Left kidney (tissue), 1 donor: ENCODE measurements at regions not wholly inside any gene's neighbourhood (a gene's known extent, or its start where the extent isn't known, plus 50 kb on each side); places are given as distances from the start of the nearest gene placed in this dataset.

Source experiments
- DNase-seq: peaks from one replicate; pipeline ENCODE4 v3.0.0-alpha.2; 2013

DNA sequence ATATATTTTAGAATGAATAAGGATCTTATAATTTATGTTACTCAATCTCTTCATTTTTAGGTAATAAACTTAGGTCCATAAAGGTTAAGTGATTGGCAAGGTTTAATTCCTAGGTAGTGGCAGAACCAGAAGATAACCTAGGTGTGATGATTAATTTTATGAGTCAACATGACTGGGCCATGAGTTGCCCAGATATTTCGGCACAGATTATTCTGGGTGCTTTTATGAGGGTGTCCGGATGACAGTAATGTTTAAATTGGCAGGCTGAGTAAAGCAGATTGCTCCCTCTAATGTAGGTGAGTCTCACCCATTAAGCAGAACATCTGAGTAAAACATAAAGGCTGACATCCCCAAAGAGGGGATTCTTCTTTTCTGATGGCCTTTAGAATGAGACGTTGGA is 1349.3 kb upstream of the CELF2 start:
- no peak for DNase-seq

DNA sequence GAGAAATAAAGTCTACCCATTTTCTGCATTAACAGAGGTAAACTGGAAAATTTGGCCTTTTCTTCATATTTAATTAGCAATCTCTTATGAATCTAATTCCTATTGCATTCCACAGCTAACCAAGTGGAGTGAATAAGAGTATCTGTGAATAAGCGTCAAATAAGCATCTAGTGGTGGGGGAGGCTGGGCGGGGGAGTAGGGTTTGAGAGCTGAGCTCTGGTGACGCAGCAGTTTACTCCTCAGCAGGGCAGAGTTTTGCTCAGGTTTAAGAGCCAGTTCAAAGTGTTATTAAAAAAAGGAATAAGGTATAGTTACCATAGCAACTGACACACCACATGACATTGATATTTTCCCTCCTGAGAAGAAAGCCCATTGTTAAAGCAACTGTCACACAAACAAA is 1346.8 kb upstream of the CELF2 start:
- DNase-seq, result peak; percentile 26

GRCh38 chr10:9681655-9682054 is 1336.0 kb upstream of the CELF2 start:
- no peak for DNase-seq

- no peak for DNase-seq
Measured at GRCh38 chr10:9682802-9683201, 1334.9 kb upstream of the CELF2 start.

GRCh38 chr10:9684186-9684585 is 1333.5 kb upstream of the CELF2 start:
- no peak for DNase-seq

- DNase-seq, result no peak
Measured at GRCh38 chr10:9685596-9685995, 1332.1 kb upstream of the CELF2 start.

DNA sequence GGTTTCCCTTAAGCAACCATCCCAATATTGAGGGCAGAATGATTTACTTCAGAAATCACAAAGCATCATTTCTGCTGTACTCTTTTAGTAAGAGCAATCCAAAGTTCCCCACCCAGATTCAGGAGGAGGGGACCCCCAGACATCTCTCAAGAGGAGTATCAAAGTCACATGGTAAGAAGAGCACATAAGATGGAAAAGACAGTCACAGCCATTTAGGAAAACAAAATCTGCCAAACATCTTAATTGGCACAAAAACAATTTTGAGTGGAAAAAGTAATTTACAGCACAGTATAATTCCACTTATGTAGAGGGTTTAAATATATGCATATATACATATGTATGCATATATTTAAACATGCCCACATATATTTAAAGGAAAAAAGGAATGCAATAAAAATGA is 1329.0 kb upstream of the CELF2 start:
- no peak for DNase-seq

GRCh38 chr10:9707216-9707615 is 1310.5 kb upstream of the CELF2 start:
- DNase-seq, result no peak

DNA sequence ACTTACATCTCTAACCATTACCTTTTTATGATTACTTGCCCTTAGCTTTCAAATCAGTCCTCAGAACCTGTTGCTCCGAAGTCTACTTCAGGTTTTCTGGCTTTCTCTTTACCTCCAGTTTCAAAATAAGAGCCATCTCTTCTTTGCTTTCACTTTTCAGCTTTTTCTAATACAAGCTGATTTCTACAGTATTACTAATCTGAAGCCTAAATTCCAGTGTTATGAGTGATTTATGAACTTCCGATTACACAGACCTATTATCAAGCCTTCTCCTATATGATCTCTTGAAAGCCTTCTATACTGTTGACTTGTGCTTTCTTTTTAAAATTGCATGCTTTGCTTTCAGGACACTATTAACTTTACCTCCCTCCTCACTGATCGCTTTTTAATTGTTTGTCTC is 1307.8 kb upstream of the CELF2 start:
- no peak for DNase-seq

- DNase-seq, result no peak
Measured at GRCh38 chr10:9712393-9712792, 1305.3 kb upstream of the CELF2 start.

GRCh38 chr10:9719246-9719645 is 1298.4 kb upstream of the CELF2 start:
- DNase-seq, result no peak

GRCh38 chr10:9733766-9734165 is 1283.9 kb upstream of the CELF2 start:
- DNase-seq, result peak; percentile 10

DNA sequence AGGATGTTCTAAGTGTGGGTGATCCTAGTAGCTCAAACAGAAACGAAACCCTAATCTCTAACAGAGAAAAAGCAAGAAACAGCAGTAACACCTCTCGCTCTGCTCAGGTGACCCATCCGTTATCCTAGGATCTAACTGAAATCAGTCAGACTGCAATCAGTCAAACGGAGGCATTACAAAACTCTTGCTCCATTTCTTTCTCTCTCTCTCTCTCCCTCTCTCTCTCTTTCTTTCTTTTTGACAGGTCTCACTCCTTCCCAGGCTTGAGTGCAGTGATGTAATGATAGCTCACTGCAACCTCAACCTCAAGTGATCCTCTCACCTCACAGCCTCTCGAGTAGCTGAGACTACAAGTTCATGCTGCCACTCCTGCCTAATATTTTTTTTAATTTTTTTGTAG is 1283.5 kb upstream of the CELF2 start:
- DNase-seq, result no peak

GRCh38 chr10:9735731-9736130 is 1281.9 kb upstream of the CELF2 start:
- DNase-seq, result no peak

GRCh38 chr10:9743639-9744038 is 1274.0 kb upstream of the CELF2 start:
- no peak for DNase-seq

GRCh38 chr10:9745158-9745557 is 1272.5 kb upstream of the CELF2 start:
- DNase-seq, result no peak

- DNase-seq, result no peak
Measured at GRCh38 chr10:9757176-9757575, 1260.5 kb upstream of the CELF2 start.

DNA sequence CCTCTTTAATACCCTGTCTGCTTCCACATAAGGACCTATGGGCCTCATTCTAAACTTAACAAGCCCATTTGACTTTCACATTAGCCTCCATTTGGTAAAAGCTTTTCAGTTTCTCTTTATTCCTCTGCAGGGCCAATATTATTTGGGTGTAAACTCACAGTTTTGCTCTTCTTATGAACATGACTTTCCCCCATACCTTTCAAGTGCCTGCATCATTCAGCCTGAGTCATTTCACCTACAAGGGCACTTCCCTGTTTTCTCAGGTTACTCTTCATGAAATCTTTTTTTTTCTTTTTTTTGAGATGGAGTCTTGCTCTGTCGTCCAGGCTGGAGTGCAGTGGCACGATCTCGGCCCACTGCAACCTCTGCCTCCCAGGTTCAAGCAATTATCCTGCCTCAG is 1258.1 kb upstream of the CELF2 start:
- no peak for DNase-seq

DNA sequence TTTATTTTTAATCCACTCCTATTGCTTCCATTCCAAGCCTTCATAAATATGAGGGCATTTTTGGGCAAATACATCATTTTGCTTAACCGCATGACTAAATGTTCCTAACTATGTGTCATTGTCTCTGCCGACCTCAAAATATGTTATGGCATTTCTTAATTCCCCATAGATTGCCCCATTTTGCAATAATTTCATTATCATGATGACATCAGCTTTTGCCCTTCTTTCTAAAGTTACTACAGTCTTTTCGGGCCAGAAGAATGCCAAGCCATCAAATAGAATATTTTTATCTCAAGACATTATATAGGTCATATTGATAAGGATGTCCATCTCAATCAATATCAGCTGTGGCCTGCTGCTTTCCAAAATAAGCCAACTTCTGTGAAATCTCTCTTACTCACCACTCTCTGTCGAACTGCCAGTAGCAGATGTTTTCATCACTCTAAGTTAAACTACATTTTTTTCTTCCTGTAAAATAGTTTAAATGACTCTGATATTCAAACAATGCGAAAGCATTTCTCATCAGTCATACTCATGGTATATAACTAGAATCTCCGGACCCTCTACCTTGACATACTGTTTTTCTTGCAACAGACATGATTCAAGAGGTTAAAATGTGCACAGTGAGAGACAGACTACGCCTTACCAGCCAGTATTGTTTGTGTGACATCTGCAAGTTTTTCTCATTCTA is 1254.6 kb upstream of the CELF2 start:
- no peak for DNase-seq

DNA sequence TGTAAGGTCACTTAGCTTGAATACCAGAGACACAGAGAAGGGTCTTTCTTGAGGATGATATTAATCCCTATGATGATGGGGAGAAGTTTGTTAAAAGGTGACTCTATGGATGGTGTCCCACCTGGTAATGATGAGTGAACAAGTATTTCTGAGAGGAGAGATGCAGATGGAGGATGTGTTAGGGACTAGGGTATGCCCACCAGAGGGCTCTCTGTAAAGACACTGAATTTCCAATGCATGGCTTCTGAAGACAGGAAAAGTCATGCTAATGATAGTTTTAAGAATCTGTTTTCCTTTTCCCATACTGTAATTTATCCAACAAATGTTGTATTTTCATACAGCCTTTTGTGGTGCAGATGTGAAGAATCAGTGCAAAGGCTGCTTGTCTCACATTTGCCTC is 1250.9 kb upstream of the CELF2 start:
- DNase-seq, result no peak

DNA sequence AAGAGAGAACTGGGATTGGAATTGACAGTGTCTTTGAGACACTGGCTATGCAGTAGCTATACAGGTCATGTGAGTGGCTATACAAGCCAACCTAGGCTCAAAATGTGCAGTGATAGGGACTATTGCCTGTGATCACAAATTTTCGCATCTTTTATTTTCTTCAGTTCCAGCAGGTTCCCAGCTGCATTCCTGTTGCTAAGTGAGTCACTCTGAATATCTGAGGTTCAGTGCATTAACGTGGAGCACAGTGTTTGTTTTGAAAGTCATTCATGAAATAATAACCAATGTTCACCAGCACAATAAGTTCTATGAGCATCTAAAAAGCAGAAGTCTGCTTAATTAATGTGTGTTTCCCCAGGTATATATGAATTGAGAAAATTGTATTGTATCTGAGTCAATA is 1236.0 kb upstream of the CELF2 start:
- DNase-seq, result no peak

GRCh38 chr10:9786101-9786500 is 1231.6 kb upstream of the CELF2 start:
- no peak for DNase-seq

DNA sequence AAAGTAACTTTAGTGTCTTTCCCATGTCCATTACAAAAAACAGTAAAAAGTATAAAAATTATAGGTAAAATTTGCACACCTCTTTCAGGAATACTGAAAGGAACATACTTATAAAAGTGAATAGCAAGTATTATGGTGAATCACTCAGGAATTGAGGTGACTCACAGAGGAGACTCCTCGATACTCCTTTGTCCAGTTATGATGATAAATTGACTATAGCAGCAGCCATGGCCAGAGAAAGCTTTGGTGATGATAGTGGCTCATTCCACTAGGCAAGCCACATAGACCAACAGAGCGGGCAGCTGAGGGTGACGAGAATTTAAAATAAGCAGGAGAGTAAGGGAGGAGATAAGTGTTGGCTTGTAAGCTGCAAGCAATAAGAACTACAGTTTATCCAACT is 1231.1 kb upstream of the CELF2 start:
- DNase-seq, result no peak

GRCh38 chr10:9789996-9790395 is 1227.7 kb upstream of the CELF2 start:
- DNase-seq, result no peak

GRCh38 chr10:9792181-9792580 is 1225.5 kb upstream of the CELF2 start:
- no peak for DNase-seq
